ENCODE measurements at regions not wholly inside any gene's neighbourhood (a gene's known extent, or its start where the extent isn't known, plus 50 kb on each side); places are given as distances from the start of the nearest gene placed in this dataset.

GRCh38 chrX:103910430-103910829 is 52.0 kb upstream of the TMSB15B start:
- TF ChIP-seq CTCF (IDR thresholded peaks at IDR 0.05; ENCODE audit: borderline replicate concordance, extremely low read depth, low read length, poor library complexity, severe bottlenecking) (no peak), EZH2 (IDR thresholded peaks at IDR 0.05; ENCODE audit: borderline replicate concordance, low read depth, low read length, severe bottlenecking) (no peak)

All from DND-41 (cell line).